Breast epithelium (tissue), 3 donors: ENCODE measurements at regions not wholly inside any gene's neighbourhood (a gene's known extent, or its start where the extent isn't known, plus 50 kb on each side); places are given as distances from the start of the nearest gene placed in this dataset.

ENCODE experiments used
- POLR2A ChIP-seq: fragments of 450-650 bp; IDR thresholded peaks from one replicate; pipeline ENCODE4 v1.6.1; 2016; ENCODE audit warnings: antibody characterized with exemption, mild to moderate bottlenecking, moderate library complexity
- POLR2AphosphoS5 ChIP-seq, 3 donors: sonication (generic); formaldehyde crosslinking; IDR thresholded peaks; one replicate each; pipeline ENCODE4 v1.6.1; 2017; ENCODE audit warnings: antibody characterized with exemption in 3 of 3

GRCh38 chrX:99522450-99522849 lies 887.6 kb downstream of the PCDH19 start:
- no peak for TF ChIP-seq POLR2AphosphoS5 (IDR thresholded peaks at IDR 0.05)
- no peak for TF ChIP-seq POLR2A
